ENCODE measurements at regions not wholly inside any gene's neighbourhood (a gene's known extent, or its start where the extent isn't known, plus 50 kb on each side); places are given as distances from the start of the nearest gene placed in this dataset.
"Not testable (repeated sequence)": the region's sequence is repeated elsewhere in the genome, so short reads cannot be mapped to it uniquely, and the experiment has no call there.

DNA sequence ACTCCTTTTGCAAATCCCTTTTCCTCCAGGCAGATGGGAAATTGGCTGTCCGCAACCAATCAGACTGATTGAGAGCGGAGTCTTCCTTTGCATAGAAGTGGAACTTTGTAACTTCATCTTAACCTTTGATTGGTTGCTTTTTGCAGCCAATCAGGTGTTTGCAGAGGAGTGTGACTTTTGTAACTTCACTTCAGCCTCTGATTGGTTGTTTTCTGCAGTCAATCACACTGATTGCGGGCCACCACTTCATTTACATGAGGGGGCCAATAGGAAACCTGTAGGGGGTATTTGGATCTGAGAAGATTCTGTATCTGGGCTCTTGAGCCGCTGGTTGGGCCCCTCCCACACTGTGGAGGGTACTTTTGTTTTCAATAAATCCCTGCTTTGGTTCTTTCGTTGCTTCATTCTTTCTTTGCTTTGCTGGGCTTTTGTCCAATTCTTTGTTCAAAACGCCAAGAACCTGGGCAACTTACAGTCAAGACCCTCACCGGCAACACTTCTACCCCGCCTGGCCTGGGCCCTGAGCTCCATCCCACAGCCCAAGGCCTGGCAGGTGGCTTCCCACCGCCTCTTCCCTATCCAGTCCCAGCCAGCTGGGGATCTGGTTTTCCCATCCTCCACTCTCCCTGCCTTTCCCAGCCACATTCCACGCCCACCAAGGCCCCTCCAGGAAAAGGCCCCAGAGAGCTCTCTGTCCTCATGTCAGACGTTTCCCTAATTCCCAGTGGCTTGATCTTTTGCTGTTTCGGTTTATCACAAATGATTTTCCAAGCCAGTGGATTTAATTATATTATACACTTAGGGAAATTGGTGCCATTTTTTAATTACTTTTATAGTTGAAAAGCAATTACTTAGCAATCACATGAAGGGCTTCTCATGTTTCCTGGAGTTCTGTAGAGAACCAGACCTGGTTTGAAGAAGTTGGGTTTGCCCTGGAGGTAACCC is 110.2 kb upstream of the STX18 start:
- H3K9me3 Mint-ChIP-seq (ENCODE audit: unreplicated experiment) = no peaks in the 10 kb centered on the region
- DNase-seq (ENCODE audit: low spot score) = no peak
- no peaks in the 10 kb centered on the region for H3K4me1 Mint-ChIP-seq (ENCODE audit: unreplicated experiment)
- H3K4me3 Mint-ChIP-seq (ENCODE audit: unreplicated experiment) = no peak overlapping the region
- TF ChIP-seq, protein P1, sequence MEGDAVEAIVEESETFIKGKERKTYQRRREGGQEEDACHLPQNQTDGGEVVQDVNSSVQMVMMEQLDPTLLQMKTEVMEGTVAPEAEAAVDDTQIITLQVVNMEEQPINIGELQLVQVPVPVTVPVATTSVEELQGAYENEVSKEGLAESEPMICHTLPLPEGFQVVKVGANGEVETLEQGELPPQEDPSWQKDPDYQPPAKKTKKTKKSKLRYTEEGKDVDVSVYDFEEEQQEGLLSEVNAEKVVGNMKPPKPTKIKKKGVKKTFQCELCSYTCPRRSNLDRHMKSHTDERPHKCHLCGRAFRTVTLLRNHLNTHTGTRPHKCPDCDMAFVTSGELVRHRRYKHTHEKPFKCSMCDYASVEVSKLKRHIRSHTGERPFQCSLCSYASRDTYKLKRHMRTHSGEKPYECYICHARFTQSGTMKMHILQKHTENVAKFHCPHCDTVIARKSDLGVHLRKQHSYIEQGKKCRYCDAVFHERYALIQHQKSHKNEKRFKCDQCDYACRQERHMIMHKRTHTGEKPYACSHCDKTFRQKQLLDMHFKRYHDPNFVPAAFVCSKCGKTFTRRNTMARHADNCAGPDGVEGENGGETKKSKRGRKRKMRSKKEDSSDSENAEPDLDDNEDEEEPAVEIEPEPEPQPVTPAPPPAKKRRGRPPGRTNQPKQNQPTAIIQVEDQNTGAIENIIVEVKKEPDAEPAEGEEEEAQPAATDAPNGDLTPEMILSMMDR (IDR thresholded peaks at IDR 0.05; ENCODE audit: unreplicated experiment) = no peak
- H3K36me3 Mint-ChIP-seq (ENCODE audit: low read depth, unreplicated experiment) = no peaks in the 10 kb centered on the region
- H3K27me3 Mint-ChIP-seq (ENCODE audit: unreplicated experiment) = peaks cover 2% of the 10 kb centered on the region
- no peak overlapping the region for H3K27ac Mint-ChIP-seq (ENCODE audit: unreplicated experiment)

- Mint-ChIP-seq H3K36me3 (ENCODE audit: low read depth, unreplicated experiment) (no peaks in the 10 kb centered on the region), H3K27ac (ENCODE audit: unreplicated experiment) (no peak overlapping the region), H3K4me3 (ENCODE audit: unreplicated experiment) (no peak overlapping the region), H3K4me1 (ENCODE audit: unreplicated experiment) (peaks cover 6% of the 10 kb centered on the region), H3K27me3 (ENCODE audit: unreplicated experiment) (peaks cover 2% of the 10 kb centered on the region), H3K9me3 (ENCODE audit: unreplicated experiment) (no peaks in the 10 kb centered on the region)
- DNase-seq (ENCODE audit: low spot score) = no peak
- TF ChIP-seq, protein P1 (IDR thresholded peaks at IDR 0.05; ENCODE audit: unreplicated experiment) = no peak
Measured at GRCh38 chr4:4647041-4647440, 105.2 kb upstream of the STX18 start.

GRCh38 chr4:4645743-4646142 is 103.9 kb upstream of the STX18 start:
- no peaks in the 10 kb centered on the region for H3K36me3 Mint-ChIP-seq (ENCODE audit: low read depth, unreplicated experiment)
- H3K9me3 Mint-ChIP-seq (ENCODE audit: unreplicated experiment) = no peaks in the 10 kb centered on the region
- peaks cover 16% of the 10 kb centered on the region for H3K4me1 Mint-ChIP-seq (ENCODE audit: unreplicated experiment)
- H3K4me3 Mint-ChIP-seq (ENCODE audit: unreplicated experiment) = no peak overlapping the region
- H3K27ac Mint-ChIP-seq (ENCODE audit: unreplicated experiment) = no peak overlapping the region
- TF ChIP-seq, protein P1 (IDR thresholded peaks at IDR 0.05; ENCODE audit: unreplicated experiment) = no peak
- DNase-seq (ENCODE audit: low spot score) = no peak
- H3K27me3 Mint-ChIP-seq (ENCODE audit: unreplicated experiment) = peaks cover 2% of the 10 kb centered on the region

GRCh38 chr4:4644277-4644676 is 102.4 kb upstream of the STX18 start:
- H3K27me3 Mint-ChIP-seq (ENCODE audit: unreplicated experiment); H3K27ac Mint-ChIP-seq (ENCODE audit: unreplicated experiment); H3K36me3 Mint-ChIP-seq (ENCODE audit: low read depth, unreplicated experiment); H3K9me3 Mint-ChIP-seq (ENCODE audit: unreplicated experiment); H3K4me3 Mint-ChIP-seq (ENCODE audit: unreplicated experiment); DNase-seq (ENCODE audit: low spot score): not testable (repeated sequence)
- peaks cover 16% of the 10 kb centered on the region for H3K4me1 Mint-ChIP-seq (ENCODE audit: unreplicated experiment)

GRCh38 chr4:4643743-4644142 is 101.9 kb upstream of the STX18 start:
- H3K27me3 Mint-ChIP-seq (ENCODE audit: unreplicated experiment); H3K4me3 Mint-ChIP-seq (ENCODE audit: unreplicated experiment); H3K27ac Mint-ChIP-seq (ENCODE audit: unreplicated experiment); H3K9me3 Mint-ChIP-seq (ENCODE audit: unreplicated experiment); H3K36me3 Mint-ChIP-seq (ENCODE audit: low read depth, unreplicated experiment); DNase-seq (ENCODE audit: low spot score): not testable (repeated sequence)
- H3K4me1 Mint-ChIP-seq (ENCODE audit: unreplicated experiment) = peaks cover 16% of the 10 kb centered on the region

- TF ChIP-seq, protein P1 (IDR thresholded peaks at IDR 0.05; ENCODE audit: unreplicated experiment) = no peak
- H3K9me3 Mint-ChIP-seq (ENCODE audit: unreplicated experiment) = no peaks in the 10 kb centered on the region
- H3K4me1 Mint-ChIP-seq (ENCODE audit: unreplicated experiment) = peaks cover 16% of the 10 kb centered on the region
- H3K27ac Mint-ChIP-seq (ENCODE audit: unreplicated experiment) = no peak overlapping the region
- no peaks in the 10 kb centered on the region for H3K36me3 Mint-ChIP-seq (ENCODE audit: low read depth, unreplicated experiment)
- no peaks in the 10 kb centered on the region for H3K27me3 Mint-ChIP-seq (ENCODE audit: unreplicated experiment)
- no peak overlapping the region for H3K4me3 Mint-ChIP-seq (ENCODE audit: unreplicated experiment)
- no peak for DNase-seq (ENCODE audit: low spot score)
Measured at GRCh38 chr4:4643306-4643705, 101.5 kb upstream of the STX18 start.
